IPS-NIHi11 (cell line): ENCODE measurements at regions not wholly inside any gene's neighbourhood (a gene's known extent, or its start where the extent isn't known, plus 50 kb on each side); places are given as distances from the start of the nearest gene placed in this dataset.
A peak's percentile ranks its signal among the peaks of the same experiment; 100 is the strongest.

Experiments used
- DNase-seq: peaks from one replicate; pipeline ENCODE4 v3.0.0; 2012; ENCODE audit warnings: mixed read lengths, low spot score

- no peak for DNase-seq
Measured at GRCh38 chr5:3736466-3736865, 140.8 kb downstream of the IRX1 start.

GRCh38 chr5:3736926-3737325 lies 141.3 kb downstream of the IRX1 start:
- no peak for DNase-seq

- DNase-seq = no peak
Measured at GRCh38 chr5:3738919-3739318, 143.3 kb downstream of the IRX1 start.

- no peak for DNase-seq
Measured at GRCh38 chr5:3740546-3741373, 145.1 kb downstream of the IRX1 start.

GRCh38 chr5:3741374-3741770 lies 145.7 kb downstream of the IRX1 start:
- no peak for DNase-seq

GRCh38 chr5:3742750-3743149 lies 147.1 kb downstream of the IRX1 start:
- no peak for DNase-seq

GRCh38 chr5:3751846-3752245 lies 156.2 kb downstream of the IRX1 start:
- DNase-seq = no peak

- DNase-seq = no peak
Measured at GRCh38 chr5:3778000-3778550, 182.4 kb downstream of the IRX1 start.

- no peak for DNase-seq
Measured at GRCh38 chr5:3778945-3779344, 183.3 kb downstream of the IRX1 start.

- no peak for DNase-seq
Measured at GRCh38 chr5:3780278-3780677, 184.6 kb downstream of the IRX1 start.

GRCh38 chr5:3780907-3781306 lies 185.3 kb downstream of the IRX1 start:
- DNase-seq = no peak

GRCh38 chr5:3784854-3785253 lies 189.2 kb downstream of the IRX1 start:
- DNase-seq = no peak

- DNase-seq = no peak
Measured at GRCh38 chr5:3786165-3786564, 190.5 kb downstream of the IRX1 start.

GRCh38 chr5:3786891-3787430 lies 191.3 kb downstream of the IRX1 start:
- DNase-seq = no peak

- DNase-seq = no peak
Measured at GRCh38 chr5:3787604-3788003, 192.0 kb downstream of the IRX1 start.

- DNase-seq = peak; percentile 44
Measured at GRCh38 chr5:3789519-3790193, 194.0 kb downstream of the IRX1 start.

- no peak for DNase-seq
Measured at GRCh38 chr5:3793162-3793561, 197.5 kb downstream of the IRX1 start.

GRCh38 chr5:3794611-3795010 lies 199.0 kb downstream of the IRX1 start:
- DNase-seq = no peak

- no peak for DNase-seq
Measured at GRCh38 chr5:3796736-3797135, 201.1 kb downstream of the IRX1 start.

GRCh38 chr5:3801967-3802366 lies 206.3 kb downstream of the IRX1 start:
- DNase-seq = no peak

- no peak for DNase-seq
Measured at GRCh38 chr5:3809455-3809854, 213.8 kb downstream of the IRX1 start.

GRCh38 chr5:3811116-3811515 lies 215.5 kb downstream of the IRX1 start:
- no peak for DNase-seq

GRCh38 chr5:3818624-3819023 lies 223.0 kb downstream of the IRX1 start:
- DNase-seq = no peak
